ENCODE measurements at regions not wholly inside any gene's neighbourhood (a gene's known extent, or its start where the extent isn't known, plus 50 kb on each side); places are given as distances from the start of the nearest gene placed in this dataset.

- DNase-seq = no peak
Observed at GRCh38 chr4:124202099-124202498, 510.4 kb downstream of the ANKRD50 start.

DNA sequence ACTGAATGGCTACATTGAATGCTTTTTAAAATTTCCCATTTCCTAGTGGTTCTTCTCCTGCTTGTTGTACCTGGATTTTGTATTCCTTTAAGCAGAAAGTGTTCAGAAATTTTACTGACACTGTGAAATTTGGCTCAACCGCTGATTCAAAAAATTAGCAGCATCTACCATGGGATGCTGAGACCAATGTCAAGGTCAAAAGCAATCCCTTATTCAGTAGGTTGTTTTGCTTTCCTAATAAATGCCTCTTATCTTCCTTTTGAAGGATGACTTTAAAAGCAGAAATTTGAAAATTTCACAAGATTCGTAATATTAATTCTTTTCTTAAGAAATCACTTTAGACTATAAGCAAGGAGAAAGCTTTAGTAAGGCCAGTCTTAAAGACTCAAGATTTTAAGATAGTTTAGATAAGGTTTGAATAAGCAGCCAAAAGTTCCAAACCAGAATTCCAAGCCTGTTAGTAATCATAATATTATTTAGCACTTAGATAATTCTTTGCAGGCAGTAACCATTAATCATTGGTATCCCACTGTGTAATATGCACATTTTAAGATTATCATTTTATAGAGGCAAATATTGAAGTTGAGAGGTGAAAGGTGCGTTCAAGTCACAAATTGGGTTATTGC is 508.8 kb downstream of the ANKRD50 start:
- no peak for DNase-seq

DNA sequence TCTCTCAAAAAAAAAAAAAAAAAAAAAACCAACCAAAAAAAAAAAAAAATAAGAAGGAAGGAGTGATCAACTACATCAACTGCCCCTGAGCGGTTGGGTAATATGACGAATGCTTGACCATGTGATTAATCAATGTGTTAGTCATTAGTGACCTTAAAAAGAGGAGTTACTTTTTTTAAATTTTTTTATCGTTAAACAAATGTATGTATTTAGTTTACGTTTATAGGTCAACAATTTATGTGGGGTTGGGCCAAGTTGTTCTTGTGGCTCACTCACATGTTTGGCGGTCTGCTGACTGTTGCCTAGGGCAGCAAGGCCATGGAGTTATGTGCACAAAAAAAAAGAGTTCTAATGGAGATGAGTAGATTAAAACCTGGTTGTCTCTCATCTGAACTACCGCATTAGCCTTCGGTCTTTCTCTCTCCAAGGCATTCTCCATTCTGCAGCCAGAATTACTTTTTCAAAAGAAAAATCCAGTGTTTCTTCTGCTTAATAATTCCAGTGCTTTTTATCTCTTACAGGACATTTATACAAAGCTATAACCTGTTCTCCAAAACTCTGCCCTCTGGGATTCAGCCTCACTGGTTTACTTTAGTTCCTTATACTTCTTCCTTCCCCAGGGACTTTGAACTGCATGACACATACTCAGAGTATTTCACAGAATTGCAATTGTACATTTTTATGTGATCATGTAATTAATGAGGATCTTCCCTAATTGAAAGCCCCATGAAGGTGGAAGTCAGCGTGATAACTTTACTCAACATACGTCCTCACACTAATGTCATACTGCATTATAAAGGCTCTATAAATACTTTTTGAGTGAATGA is 505.5 kb downstream of the ANKRD50 start:
- DNase-seq = no peak

DNA sequence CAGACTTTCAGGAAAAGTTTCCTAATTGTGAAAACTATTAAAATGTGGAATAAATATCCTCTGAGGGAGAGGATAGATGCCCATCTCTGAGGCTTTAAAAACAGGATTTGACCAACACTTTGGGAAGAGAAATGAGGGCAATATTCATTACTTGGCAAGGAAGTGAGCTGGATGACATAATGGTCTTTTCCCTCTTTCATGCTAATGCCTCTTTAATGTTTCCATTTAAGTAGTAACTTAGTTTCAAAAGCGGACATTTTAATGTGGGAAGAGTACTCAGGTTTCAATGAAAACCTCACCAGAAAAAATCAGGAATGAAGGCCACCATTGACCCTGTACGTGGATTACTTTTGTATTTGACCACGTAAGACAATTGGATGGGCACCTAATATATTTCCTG is 503.3 kb downstream of the ANKRD50 start:
- no peak for DNase-seq

GRCh38 chr4:124209626-124210025 is 502.9 kb downstream of the ANKRD50 start:
- no peak for DNase-seq

DNA sequence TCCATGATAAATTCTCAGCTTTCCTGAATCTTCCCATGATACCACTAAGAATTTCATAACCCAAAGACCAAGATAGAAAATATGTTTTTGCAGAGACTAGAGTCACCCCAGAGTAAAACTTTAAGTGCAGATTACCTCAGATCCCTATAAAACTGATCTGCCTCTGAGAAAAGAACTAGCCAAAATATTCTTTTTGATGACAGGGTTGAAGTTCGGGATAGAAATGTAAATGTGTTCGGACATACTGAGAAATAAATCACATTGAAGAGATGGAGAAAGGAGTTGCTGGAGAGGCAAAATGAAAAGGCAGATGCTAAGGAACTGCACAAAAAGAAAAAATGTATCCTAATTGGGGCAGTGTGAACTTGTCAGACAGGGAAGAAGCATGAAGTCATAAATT is 501.8 kb downstream of the ANKRD50 start:
- DNase-seq = no peak

DNA sequence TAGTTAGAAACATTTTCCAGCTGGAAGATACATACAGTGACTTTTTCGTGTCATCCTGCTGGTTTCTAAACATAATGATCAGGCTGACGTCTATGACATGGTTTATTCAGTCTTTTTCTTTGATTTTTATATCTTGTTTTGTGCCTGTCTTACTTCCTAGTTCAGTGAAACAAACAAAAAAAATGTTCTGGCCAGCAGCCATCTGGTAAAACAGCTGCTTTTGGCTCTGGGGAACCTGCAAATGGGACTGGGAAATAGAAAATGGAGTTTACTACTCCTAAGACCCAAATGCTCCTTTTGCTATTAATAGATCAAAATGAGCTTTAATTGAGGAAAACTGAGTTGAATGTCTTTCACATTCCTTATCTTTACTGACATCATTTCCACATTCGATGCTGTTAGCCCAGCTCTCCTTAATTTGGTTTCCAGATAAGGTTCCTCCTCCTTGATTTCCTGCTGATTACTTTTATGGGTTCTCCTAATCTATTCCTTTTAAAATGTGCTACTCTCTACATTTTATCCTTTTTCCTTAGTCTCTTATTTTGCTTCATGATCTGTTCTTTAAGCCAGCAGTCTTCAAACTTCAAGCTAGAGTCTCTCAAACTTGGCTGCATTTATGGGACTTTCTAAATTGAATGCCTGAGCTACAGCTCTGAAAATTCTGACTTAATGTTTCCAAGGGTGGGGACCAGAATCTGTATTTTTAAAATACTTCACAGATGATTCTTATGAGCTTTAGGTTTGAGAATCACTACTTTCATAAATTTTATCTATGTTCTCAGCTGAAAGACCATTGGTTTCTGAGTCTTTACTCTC is 499.5 kb downstream of the ANKRD50 start:
- no peak for DNase-seq

DNA sequence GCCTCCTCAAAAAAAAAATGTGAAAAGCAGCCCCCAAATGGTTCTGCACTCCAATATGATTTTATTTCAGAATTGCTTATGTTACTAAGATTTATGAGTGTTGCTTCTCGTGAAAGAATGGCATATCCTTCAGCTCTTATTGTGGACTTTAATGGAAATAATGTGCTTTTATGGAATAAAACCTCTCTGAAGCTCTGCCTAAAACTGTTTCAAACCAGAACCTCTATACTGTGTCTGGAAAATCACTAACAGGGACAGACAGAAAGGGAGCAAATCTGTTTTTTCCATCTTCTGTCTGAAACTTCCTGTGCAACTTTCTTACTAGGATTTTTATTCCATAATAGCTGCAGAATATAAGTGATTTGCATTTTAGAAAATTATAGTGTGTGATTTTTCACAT is 493.1 kb downstream of the ANKRD50 start:
- DNase-seq = no peak

DNA sequence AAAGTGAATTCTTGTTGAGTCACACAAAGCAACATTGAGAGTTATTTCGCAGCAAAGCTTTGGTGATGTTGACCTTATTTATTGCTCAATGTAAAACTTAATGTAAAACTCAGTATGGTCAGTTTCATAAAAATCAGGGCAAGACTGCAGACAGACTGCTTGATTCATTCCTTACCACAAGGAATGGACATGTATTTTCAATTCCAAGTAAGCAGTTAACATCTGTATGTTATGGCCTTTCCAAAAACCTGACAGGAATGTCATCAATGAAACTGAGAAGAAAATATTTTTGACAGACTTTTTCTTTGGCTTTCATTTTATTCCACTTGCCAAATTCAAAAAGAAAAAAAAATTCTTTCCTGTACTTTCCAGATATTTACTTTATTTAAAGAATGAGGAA is 488.3 kb downstream of the ANKRD50 start:
- DNase-seq = no peak

DNA sequence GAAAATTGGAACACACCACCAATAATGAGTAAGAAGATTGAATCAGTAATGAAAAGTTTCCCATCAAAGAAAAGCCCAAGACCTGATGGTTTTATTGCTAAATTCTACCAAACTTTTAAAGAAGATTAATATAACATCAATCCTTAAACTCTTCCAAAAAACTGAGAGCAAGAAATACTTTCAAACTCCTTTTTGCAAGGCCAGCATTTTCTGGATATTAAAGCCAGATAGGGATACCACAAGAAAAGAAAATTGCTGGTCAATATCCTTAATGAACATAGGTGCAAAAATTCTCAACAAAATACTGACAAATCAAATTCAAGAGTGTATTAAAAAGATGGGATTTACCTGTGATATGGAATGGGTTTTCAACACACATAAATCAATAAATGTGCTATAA is 484.6 kb downstream of the ANKRD50 start:
- DNase-seq = no peak

DNA sequence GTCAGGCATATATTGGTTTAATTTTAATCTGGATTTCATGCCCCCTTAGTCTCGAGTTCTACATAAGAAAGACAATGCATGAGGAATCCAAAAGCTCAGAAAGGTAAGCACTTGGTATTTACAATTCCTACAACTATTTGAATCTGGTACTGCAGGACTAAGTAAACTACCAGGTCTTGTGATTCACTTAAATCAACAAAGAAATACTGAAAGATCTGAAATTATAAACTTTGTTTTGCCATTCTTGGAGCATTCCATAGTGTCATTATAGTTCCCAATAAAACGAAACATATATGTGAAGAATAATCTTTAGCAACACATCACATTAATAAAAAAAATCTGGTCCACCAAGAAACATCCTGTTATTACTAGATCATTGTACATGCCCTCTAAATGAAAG is 482.3 kb downstream of the ANKRD50 start:
- no peak for DNase-seq

GRCh38 chr4:124234771-124235170 is 477.8 kb downstream of the ANKRD50 start:
- DNase-seq = no peak

DNA sequence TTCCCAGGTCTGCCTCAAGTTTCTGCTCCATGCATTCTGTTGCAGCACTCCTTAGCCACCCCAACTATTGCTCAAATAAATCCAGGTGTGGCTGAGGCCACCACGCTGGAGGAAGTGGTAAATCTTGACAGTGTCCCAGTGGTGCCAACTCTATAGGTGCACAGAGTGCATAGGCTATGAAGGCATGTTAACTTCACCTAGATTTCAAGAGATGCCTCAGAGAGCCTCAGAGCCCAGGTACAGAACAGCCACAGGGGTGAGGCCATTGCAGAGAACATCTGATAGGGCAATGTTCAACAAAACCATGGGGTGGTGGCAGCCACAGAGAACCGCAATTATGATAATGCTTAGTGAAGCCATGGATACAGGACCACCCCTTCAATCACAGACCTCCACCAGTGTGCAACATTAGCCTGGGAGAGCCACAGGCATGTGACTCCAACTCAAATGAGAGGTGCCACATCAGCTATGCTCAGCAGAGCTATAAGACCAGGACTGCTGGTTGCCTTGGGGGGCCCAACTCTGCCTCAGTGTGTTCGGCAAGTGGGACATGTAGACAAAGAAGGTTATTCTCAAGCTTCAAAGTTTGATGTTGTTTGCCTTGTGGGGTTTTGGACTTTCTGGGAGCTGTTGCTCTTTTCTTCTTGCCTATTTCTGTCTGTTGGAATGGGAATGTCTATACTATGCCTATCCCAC is 468.7 kb downstream of the ANKRD50 start:
- DNase-seq = no peak

- no peak for DNase-seq
Observed at GRCh38 chr4:124253080-124253479, 459.5 kb downstream of the ANKRD50 start.

- peak; percentile 43 for DNase-seq
Observed at GRCh38 chr4:124262211-124263179, 450.0 kb downstream of the ANKRD50 start.

DNA sequence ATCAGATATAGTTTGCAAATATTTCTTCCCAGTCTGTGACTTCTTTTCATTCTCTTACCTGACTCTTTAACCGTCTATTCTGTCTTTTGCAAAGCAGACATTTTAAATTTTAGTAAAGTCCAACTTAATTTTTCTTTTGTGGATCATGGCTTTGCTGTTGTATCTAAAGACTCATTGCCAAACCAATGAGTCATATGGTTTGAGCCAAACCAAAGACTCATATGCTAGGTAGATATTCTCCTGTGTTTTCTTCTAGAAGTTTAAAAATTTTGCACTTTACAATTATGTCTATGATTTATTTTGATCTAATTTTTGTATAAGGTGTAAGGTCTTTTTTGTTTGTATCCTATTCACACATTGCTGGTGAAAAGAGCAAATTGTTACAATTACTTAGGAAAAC is 446.8 kb downstream of the ANKRD50 start:
- no peak for DNase-seq

DNA sequence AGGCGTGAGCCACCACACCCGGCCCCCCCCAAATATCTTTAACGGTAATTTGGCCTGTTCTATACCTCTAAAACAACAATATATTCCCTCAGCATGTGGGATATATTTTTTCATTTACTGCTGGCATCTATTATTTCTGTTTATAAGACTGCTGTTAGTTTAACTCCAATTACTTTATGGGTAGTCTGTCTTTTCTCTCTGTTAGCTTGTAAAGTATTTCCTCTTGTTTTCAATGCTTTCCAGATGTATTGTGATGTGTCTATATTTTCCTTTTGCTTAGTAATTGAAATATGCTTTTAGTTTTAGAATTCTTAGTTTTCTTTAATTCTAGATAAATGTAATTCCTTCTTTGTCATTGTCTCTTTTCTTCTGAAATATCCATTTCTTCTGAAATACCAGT is 445.8 kb downstream of the ANKRD50 start:
- DNase-seq = no peak

GRCh38 chr4:124276461-124276860 is 436.1 kb downstream of the ANKRD50 start:
- DNase-seq = no peak

DNA sequence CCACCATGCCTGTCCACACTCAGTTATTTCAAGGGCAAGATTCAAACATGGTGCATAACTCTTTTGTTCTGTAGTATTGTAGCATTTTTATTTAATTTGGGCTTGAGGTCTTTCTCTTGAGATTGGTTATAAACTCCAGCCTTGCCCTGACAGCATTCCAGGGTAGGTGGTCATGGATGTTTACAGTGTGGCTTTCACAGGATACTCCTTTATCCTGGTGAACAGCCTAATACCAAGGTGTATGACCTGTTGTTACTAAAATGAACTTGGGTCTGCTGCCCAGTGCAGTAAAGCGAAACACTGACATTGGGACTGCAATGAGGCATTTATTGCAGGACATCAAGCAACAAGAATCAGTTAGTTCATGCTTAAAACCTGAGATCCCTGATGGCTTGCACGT is 434.8 kb downstream of the ANKRD50 start:
- no peak for DNase-seq

- peak; percentile 14 for DNase-seq
Observed at GRCh38 chr4:124278477-124278876, 434.1 kb downstream of the ANKRD50 start.

DNA sequence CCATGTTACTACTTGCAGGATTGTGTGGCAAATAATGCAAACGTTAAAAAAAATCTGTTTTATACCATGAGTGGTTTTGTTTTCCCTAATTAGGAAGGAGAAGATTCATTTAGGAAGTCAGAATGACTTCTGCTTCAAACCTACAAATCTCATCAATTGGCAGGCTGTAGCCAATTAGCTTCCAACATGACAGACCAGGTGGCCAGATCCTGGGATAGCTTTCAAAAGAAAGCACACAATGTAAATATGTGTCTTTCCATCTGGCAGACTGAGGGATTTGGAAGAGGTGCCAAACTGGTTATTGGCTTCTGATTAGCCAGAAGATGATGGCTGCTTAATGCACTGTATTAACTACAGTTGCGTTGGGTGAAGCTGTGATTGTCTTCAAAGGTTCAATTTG is 432.8 kb downstream of the ANKRD50 start:
- peak; percentile 72 for DNase-seq

DNA sequence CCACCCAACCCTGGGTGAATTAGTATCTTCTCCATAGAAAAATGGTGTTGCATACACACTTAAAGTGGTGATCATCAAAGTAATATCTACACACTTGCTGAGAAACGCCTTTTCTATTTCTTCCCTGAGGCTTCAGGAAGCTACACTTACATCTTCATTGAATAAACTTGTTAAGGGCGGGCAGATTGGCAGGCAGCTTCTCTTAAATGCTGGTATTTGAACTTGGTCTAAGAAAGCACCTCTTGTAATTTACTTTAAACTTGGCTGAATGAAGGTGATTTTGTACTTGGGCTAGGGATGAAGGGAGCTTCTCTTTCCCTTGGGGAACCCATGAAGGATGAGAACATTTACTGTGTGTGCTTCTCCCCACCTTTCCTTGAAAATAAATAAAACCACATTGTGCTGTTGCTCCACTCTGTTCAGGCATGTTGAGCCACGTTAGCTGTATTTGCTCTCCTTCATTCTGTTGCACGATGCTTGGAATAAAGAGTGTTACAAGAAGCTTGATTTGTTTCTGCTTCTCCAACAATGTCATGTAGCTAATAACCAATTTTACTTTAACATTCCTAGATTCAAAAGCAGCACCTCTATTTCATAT is 430.1 kb downstream of the ANKRD50 start:
- DNase-seq = no peak
